ENCODE measurements at regions not wholly inside any gene's neighbourhood (a gene's known extent, or its start where the extent isn't known, plus 50 kb on each side); places are given as distances from the start of the nearest gene placed in this dataset.

GRCh38 chr6:81144346-81144745, 608.1 kb downstream of the TENT5A start:
- Histone ChIP-seq H3K23ac (ENCODE audit: insufficient read length) (no peak overlapping the region), H2BK5ac (ENCODE audit: low read depth, low read length) (no peak overlapping the region), H3K27ac (ENCODE audit: low read depth, low read length) (no peak overlapping the region), H3K4me1 (replicated peaks in 1 of 4; ENCODE audit: control insufficient read depth in 3 of 4, insufficient read depth in 4 of 4, low read length in 3 of 4) (no peaks in the 10 kb centered on the region), H4K91ac (replicated peaks; ENCODE audit: insufficient read length, low read length) (no peak overlapping the region), H2BK120ac (replicated peaks; ENCODE audit: low read depth, low read length) (no peak overlapping the region), H2BK15ac (ENCODE audit: low read length) (no peak overlapping the region), H2BK12ac (ENCODE audit: low read depth, low read length) (no peak overlapping the region), H4K5ac (ENCODE audit: insufficient read length, low read depth, low read length) (no peak overlapping the region), H3K23me2 (ENCODE audit: low read depth, low read length) (no peaks in the 10 kb centered on the region), H3K9ac (replicated peaks in 1 of 4; ENCODE audit: extremely low read depth in 1 of 4, low read depth in 3 of 4, low read length in 3 of 4) (no peak overlapping the region), H3K4me3 (ENCODE audit: extremely low read depth in 1 of 4, insufficient read depth in 2 of 4, low read depth in 3 of 4, low read length in 4 of 4) (no peak overlapping the region), H2AK5ac (ENCODE audit: low read depth, low read length) (no peak overlapping the region), H3K4ac (replicated peaks; ENCODE audit: insufficient read length, low read depth, low read length) (no peak overlapping the region), H4K20me1 (replicated peaks in 1 of 2; ENCODE audit: control insufficient read depth in 1 of 2, insufficient read depth in 2 of 2, low read length in 2 of 2) (no peaks in the 10 kb centered on the region), H3K18ac (ENCODE audit: extremely low read depth, low read length) (no peak overlapping the region), H3K79me1 (ENCODE audit: low read depth, low read length) (no peaks in the 10 kb centered on the region), H2AFZ (ENCODE audit: low read length) (no peak overlapping the region), H3K14ac (ENCODE audit: insufficient read length) (no peak overlapping the region), H3K4me2 (ENCODE audit: insufficient read depth in 1 of 2, low read depth in 2 of 2, low read length in 2 of 2) (no peak overlapping the region), H3K36me3 (ENCODE audit: control insufficient read depth in 2 of 4, insufficient read depth in 4 of 4, low read length in 3 of 4) (no peaks in the 10 kb centered on the region), H4K8ac (ENCODE audit: extremely low read depth, insufficient read depth, low read length) (no peak overlapping the region), H3K79me2 (ENCODE audit: control insufficient read depth in 1 of 2, insufficient read depth in 2 of 2, low read length in 2 of 2) (no peaks in the 10 kb centered on the region), H3K9me3 (ENCODE audit: insufficient read depth in 2 of 2, low read depth in 1 of 2, low read length in 1 of 2) (no peaks in the 10 kb centered on the region), H3K27me3 (replicated peaks in 1 of 4; ENCODE audit: control insufficient read depth in 3 of 4, extremely low read depth in 1 of 4, insufficient read depth in 3 of 4, low read length in 3 of 4) (no peaks in the 10 kb centered on the region), H3K56ac (replicated peaks; ENCODE audit: insufficient read length, low read depth, low read length) (no peak overlapping the region), H2BK20ac (ENCODE audit: low read length) (no peak overlapping the region)
- POLR2A ChIA-PET (ENCODE audit: partially characterized antibody) = no interaction called here
- CTCF ChIA-PET (ENCODE audit: partially characterized antibody) = interaction anchor here (1.2 kb wide), 1 partner anchor 8 kb away, joined by 3 read pairs; no protein-coding TSS in a partner anchor
- no peak for FAIRE-seq
- TF ChIP-seq ATF3 (IDR thresholded peaks at IDR 0.05; ENCODE audit: insufficient read depth, low read depth, low read length) (no peak), CBX5 (IDR thresholded peaks at IDR 0.05; ENCODE audit: low read depth, low read length) (no peak)
- no peak for DNase-seq (ENCODE audit: low read depth in 1 of 2, low spot score in 2 of 2)

All from H1 (cell line).